Gastroesophageal sphincter (tissue), 4 donors: ENCODE measurements at regions not wholly inside any gene's neighbourhood (a gene's known extent, or its start where the extent isn't known, plus 50 kb on each side); places are given as distances from the start of the nearest gene placed in this dataset.
A peak's percentile ranks its signal among the peaks of the same experiment; 100 is the strongest.

Experiments
- ATAC-seq: fragments of 150-250 bp; one replicate; pipeline ENCODE4 v1.9.1; 2016; ENCODE audit warnings: mild to moderate bottlenecking, moderate library complexity
- H3K27ac ChIP-seq, 4 donors: fragments of 200-600 bp; sonication (generic) in 3 of 4; 1 replicate in 3 of 4; 2 replicates in 1 of 4; pipeline ENCODE4 v1.5.1; 2016 to 2019
- H3K27me3 ChIP-seq: fragments of 200-600 bp; sonication (generic); one replicate; pipeline ENCODE4 v1.5.1; 2019
- H3K36me3 ChIP-seq, 2 donors: fragments of 200-600 bp; sonication (generic); one replicate each; pipeline ENCODE4 v1.5.1; 2019; ENCODE audit warnings: control low read depth in 1 of 2
- H3K4me1 ChIP-seq, 3 donors: fragments of 200-600 bp; sonication (generic); 1 replicate in 2 of 3; 2 replicates in 1 of 3; pipeline ENCODE4 v1.5.1; 2016 to 2019; ENCODE audit warnings: control low read depth in 2 of 3
- H3K4me3 ChIP-seq, 2 donors: fragments of 200-600 bp; sonication (generic); one replicate each; pipeline ENCODE4 v1.5.1; 2019; ENCODE audit warnings: mild to moderate bottlenecking in 1 of 2, moderate library complexity in 1 of 2
- H3K9me3 ChIP-seq, 3 donors: fragments of 200-600 bp; sonication (generic); one replicate each; pipeline ENCODE4 v1.5.1; 2017 to 2019; ENCODE audit warnings: control low read depth in 2 of 3
- CTCF ChIP-seq, 4 experiments: fragments of 200-600 bp in 2 of 4; fragments of 450-650 bp in 2 of 4; sonication (generic) in 1 of 4; IDR thresholded peaks; one replicate each; pipeline ENCODE4 v1.5.1; 2017 to 2019; ENCODE audit warnings: antibody characterized with exemption in 4 of 4, mild to moderate bottlenecking in 2 of 4, moderate library complexity in 2 of 4
- EP300 ChIP-seq: sonication (generic); formaldehyde crosslinking; IDR thresholded peaks from one replicate; pipeline ENCODE4 v1.6.1; 2017; ENCODE audit warnings: antibody characterized with exemption, mild to moderate bottlenecking
- POLR2A ChIP-seq, 2 donors: fragments of 450-650 bp; IDR thresholded peaks; one replicate each; pipeline ENCODE4 v1.6.1; 2017; ENCODE audit warnings: antibody characterized with exemption in 2 of 2, mild to moderate bottlenecking in 2 of 2, moderate library complexity in 1 of 2
- POLR2AphosphoS5 ChIP-seq: sonication (generic); formaldehyde crosslinking; IDR thresholded peaks from one replicate; pipeline ENCODE4 v1.6.1; 2017; ENCODE audit warnings: antibody characterized with exemption
- WGBS, 2 donors: methylation state at CpG; one replicate each; pipeline ENCODE4 v1.1.5; 2018; ENCODE audit warnings: low coverage in 1 of 2; 5-methylcytosine and 5-hydroxymethylcytosine counted together

GRCh38 chr18:22657619-22658018, 239.9 kb upstream of the CTAGE1 start:
- Histone ChIP-seq H3K36me3 (no peaks in the 10 kb centered on the region), H3K9me3 (peaks cover 0 to 34% (median 0%) of the 10 kb centered on the region in 3 donors), H3K27me3 (no peaks in the 10 kb centered on the region), H3K4me1 (no peaks in the 10 kb centered on the region), H3K4me3 (no peak overlapping the region), H3K27ac (no peak overlapping the region)
- 70 to 100% methylated on average over 1 of the region's 1 CpG for WGBS, 2 donors
- TF ChIP-seq EP300 (no peak), CTCF (IDR thresholded peaks at IDR 0.05) (no peak), POLR2AphosphoS5 (no peak), POLR2A (IDR thresholded peaks at IDR 0.05) (no peak)
- ATAC-seq, result no peak

- WGBS, 2 donors, result 84 to 92% methylated on average over 2 of the region's 2 CpGs
- no peaks in the 10 kb centered on the region for H3K4me1 ChIP-seq
- TF ChIP-seq POLR2AphosphoS5 (no peak), EP300 (no peak), CTCF (IDR thresholded peaks at IDR 0.05) (no peak), POLR2A (IDR thresholded peaks at IDR 0.05) (no peak)
- no peaks in the 10 kb centered on the region for H3K36me3 ChIP-seq
- H3K27ac ChIP-seq, result no peak overlapping the region
- ATAC-seq, result no peak
- no peaks in the 10 kb centered on the region for H3K27me3 ChIP-seq
- H3K4me3 ChIP-seq, result no peak overlapping the region
- H3K9me3 ChIP-seq, result peaks cover 0 to 31% (median 0%) of the 10 kb centered on the region in 3 donors
Observed at GRCh38 chr18:22658318-22658717, 240.6 kb upstream of the CTAGE1 start.

- TF ChIP-seq EP300, result no peak
- no peaks in the 10 kb centered on the region for H3K27me3 ChIP-seq
- peaks cover 0 to 15% (median 0%) of the 10 kb centered on the region in 3 donors for H3K4me1 ChIP-seq
- 90 to 100% methylated on average over 1 of the region's 1 CpG for WGBS, 2 donors
- no peaks in the 10 kb centered on the region for H3K36me3 ChIP-seq
- H3K27ac ChIP-seq, result no peak overlapping the region
- H3K4me3 ChIP-seq, result no peak overlapping the region
- peaks cover 0 to 22% (median 0%) of the 10 kb centered on the region in 3 donors for H3K9me3 ChIP-seq
- no peak for ATAC-seq
Observed at GRCh38 chr18:22663378-22663777, 245.7 kb upstream of the CTAGE1 start.

GRCh38 chr18:22666411-22666940, 248.8 kb upstream of the CTAGE1 start:
- Histone ChIP-seq H3K27me3 (no peaks in the 10 kb centered on the region), H3K4me1 (peaks cover 0 to 15% (median 3%) of the 10 kb centered on the region in 3 donors), H3K4me3 (no peak overlapping the region), H3K27ac (peak overlapping the region in 1 of 4 donors; percentile 11), H3K9me3 (peaks cover 0 to 15% (median 0%) of the 10 kb centered on the region in 3 donors), H3K36me3 (no peaks in the 10 kb centered on the region)
- ATAC-seq, result no peak
- WGBS, 2 donors, result 35 to 42% methylated on average over 4 of the region's 4 CpGs
- no peak for TF ChIP-seq POLR2A (IDR thresholded peaks at IDR 0.05)
- TF ChIP-seq CTCF (IDR thresholded peaks at IDR 0.05), result no peak
- no peak for TF ChIP-seq POLR2AphosphoS5
- TF ChIP-seq EP300, result no peak

GRCh38 chr18:22667156-22667555, 249.4 kb upstream of the CTAGE1 start:
- no peak for ATAC-seq
- Histone ChIP-seq H3K4me3 (no peak overlapping the region), H3K36me3 (no peaks in the 10 kb centered on the region), H3K4me1 (peaks cover 0 to 15% (median 3%) of the 10 kb centered on the region in 3 donors), H3K9me3 (peaks cover 0 to 15% (median 0%) of the 10 kb centered on the region in 3 donors), H3K27me3 (no peaks in the 10 kb centered on the region), H3K27ac (peak overlapping the region in 3 of 4 donors; percentile 11 to 68 (median 14))
- 49 to 90% methylated on average over 2 to 3 of the region's 4 CpGs for WGBS, 2 donors
- TF ChIP-seq CTCF (IDR thresholded peaks at IDR 0.05), result no peak
- no peak for TF ChIP-seq POLR2AphosphoS5
- no peak for TF ChIP-seq POLR2A (IDR thresholded peaks at IDR 0.05)
- TF ChIP-seq EP300, result no peak
